GM12878 (cell line): ENCODE measurements at regions not wholly inside any gene's neighbourhood (a gene's known extent, or its start where the extent isn't known, plus 50 kb on each side); places are given as distances from the start of the nearest gene placed in this dataset.

Source experiments
- ATAC-seq: fragments of 200-7000 bp; cut with Tn5 transposase; 3 replicates; pipeline ENCODE4 v1.9.1; 2020; ENCODE audit warnings: mild to moderate bottlenecking, moderate library complexity
- BruUV-seq: library from RNA; stranded (reverse); fragments of 400-500 nt; replicated peaks from 2 replicates; lab custom pipeline; 2021; lab: Mats Ljungman, UMichigan
- CTCF ChIA-PET: fragments of 300-600 bp; sonication (Branson Sonifier 250); formaldehyde crosslinking; extraction: SDS; loops from one replicate; lab custom pipeline; 2021; ENCODE audit warnings: inconsistent platforms; lab: Yijun Ruan, JAX
- POLR2A ChIA-PET: fragments of 350-600 bp; formaldehyde crosslinking; extraction: SDS; loops from one replicate; lab custom pipeline; 2021; ENCODE audit warnings: inconsistent platforms; lab: Charles Lee
- RAD21 ChIA-PET: fragments of 300-600 bp; sonication (Branson Sonifier 250); formaldehyde crosslinking; loops from one replicate; lab custom pipeline; 2023; ENCODE audit warnings: antibody characterized with exemption; ENCODE audit not compliant: unreplicated experiment; lab: Charles Lee
- SMC1A ChIA-PET: fragments of 300-600 bp; sonication (Branson Sonifier 250); formaldehyde crosslinking; loops from one replicate; lab custom pipeline; 2023; ENCODE audit not compliant: unreplicated experiment, uncharacterized antibody; lab: Charles Lee
- DNase-seq: peaks from one replicate; pipeline ENCODE4 v3.0.0-alpha.2; 2011; ENCODE audit warnings: low read depth, low spot score
- FAIRE-seq: peaks from 3 replicates; lab custom pipeline; 2011; peaks lifted over from hg19 to GRCh38; lab: Jason Lieb, UNC
- H2AFZ ChIP-seq: 2 replicates; pipeline ENCODE4 v1.6.0; 2011; ENCODE audit warnings: low read depth, low read length, control low read depth; ENCODE audit not compliant: control insufficient read depth
- H3K27ac ChIP-seq: 2 replicates; pipeline ENCODE4 v1.5.1; 2011; ENCODE audit warnings: control low read depth; ENCODE audit not compliant: control insufficient read depth, insufficient read depth
- H3K27me3 ChIP-seq, 2 experiments: replicated peaks in 1 of 2; 2 replicates each; pipeline versions ENCODE4 v1.6.0 to v1.6.1; 2011; ENCODE audit warnings: low read length in 1 of 2; ENCODE audit not compliant: control insufficient read depth in 2 of 2, insufficient read depth in 2 of 2
- H3K36me3 ChIP-seq, 2 experiments: 2 replicates each; pipeline ENCODE4 v1.5.1; 2011; ENCODE audit warnings: low read length in 1 of 2; ENCODE audit not compliant: control insufficient read depth in 2 of 2, insufficient read depth in 2 of 2
- H3K4me1 ChIP-seq: 2 replicates; pipeline ENCODE4 v1.6.1; 2011; ENCODE audit warnings: mild to moderate bottlenecking, low read length, moderate library complexity, mixed read lengths; ENCODE audit not compliant: control insufficient read depth, insufficient read depth
- H3K4me2 ChIP-seq: 2 replicates; pipeline ENCODE4 v1.6.0; 2011; ENCODE audit warnings: control low read depth; ENCODE audit not compliant: control insufficient read depth, insufficient read depth
- H3K4me3 ChIP-seq: fragments of 200-600 bp; sonication (generic); 2 replicates; pipeline ENCODE4 v1.5.1; 2016
- H3K79me2 ChIP-seq: 2 replicates; pipeline ENCODE4 v1.6.0; 2011; ENCODE audit warnings: low read length; ENCODE audit not compliant: control insufficient read depth, insufficient read depth
- H3K9ac ChIP-seq: 2 replicates; pipeline ENCODE4 v1.8.0; 2011; ENCODE audit warnings: low read length, control low read depth, mixed read lengths; ENCODE audit not compliant: control insufficient read depth, insufficient read depth
- H3K9me3 ChIP-seq: replicated peaks from 3 replicates; pipeline ENCODE4 v1.5.1; 2011; ENCODE audit warnings: mild to moderate bottlenecking, low read length; ENCODE audit not compliant: control insufficient read depth, insufficient read depth
- H4K20me1 ChIP-seq: 2 replicates; pipeline ENCODE4 v1.6.0; 2011; ENCODE audit not compliant: control insufficient read depth, insufficient read depth
- CREB1 ChIP-seq: IDR thresholded peaks from 2 replicates; pipeline ENCODE4 v1.6.1; 2012; ENCODE audit warnings: low read depth, mild to moderate bottlenecking, inconsistent platforms
- DPF2 ChIP-seq: fragments of 450-650 bp; IDR thresholded peaks from 2 replicates; pipeline ENCODE4 v1.6.1; 2017; ENCODE audit warnings: mild to moderate bottlenecking
- EGR1 ChIP-seq, 2 experiments: IDR thresholded peaks; 1 replicate in 1 of 2; 2 replicates in 1 of 2; pipeline ENCODE4 v1.6.1; 2011 to 2012; ENCODE audit warnings: low read depth in 2 of 2, low read length in 2 of 2, borderline replicate concordance in 1 of 2, mild to moderate bottlenecking in 1 of 2, moderate library complexity in 1 of 2
- ELK1 ChIP-seq: IDR thresholded peaks from 2 replicates; pipeline ENCODE4 v1.6.1; 2012; ENCODE audit warnings: low read depth, low read length, improper control_type of control experiment
- MXI1 ChIP-seq: fragments of 150-350 bp; IDR thresholded peaks from 2 replicates; pipeline ENCODE4 v1.6.1; 2011; ENCODE audit warnings: low read depth, mild to moderate bottlenecking, inconsistent platforms, low read length, improper control_type of control experiment
- MYB ChIP-seq: fragments of 150-350 bp; IDR thresholded peaks from 2 replicates; pipeline ENCODE4 v1.6.1; 2014; ENCODE audit warnings: mild to moderate bottlenecking, low read depth, low read length, borderline replicate concordance
- NR2C1 ChIP-seq: fragments of 450-650 bp; IDR thresholded peaks from 2 replicates; pipeline ENCODE4 v1.6.1; 2017; ENCODE audit warnings: antibody characterized with exemption, mild to moderate bottlenecking, moderate library complexity
- NRF1 ChIP-seq: conservative IDR thresholded peaks from 2 replicates; pipeline ENCODE4 v1.6.1; 2011; ENCODE audit warnings: mild to moderate bottlenecking, low read depth, low read length, improper control_type of control experiment
- POU2F2 ChIP-seq: IDR thresholded peaks from 3 replicates; pipeline ENCODE4 v1.6.1; 2011; ENCODE audit warnings: low read depth, mild to moderate bottlenecking, low read length, borderline replicate concordance
- SMAD1 ChIP-seq: fragments of 450-650 bp; IDR thresholded peaks from 2 replicates; pipeline ENCODE4 v1.6.1; 2018; ENCODE audit warnings: mild to moderate bottlenecking, low read depth; ENCODE audit not compliant: partially characterized antibody
- SMAD5 ChIP-seq: IDR thresholded peaks from 2 replicates; pipeline ENCODE4 v1.6.1; 2016; ENCODE audit warnings: antibody characterized with exemption, low read depth
- SMC3 ChIP-seq: IDR thresholded peaks from 2 replicates; pipeline ENCODE4 v1.6.1; 2011; ENCODE audit warnings: low read length, improper control_type of control experiment, borderline replicate concordance
- STAT3 ChIP-seq: IDR thresholded peaks from 2 replicates; pipeline ENCODE4 v1.6.1; 2011; ENCODE audit warnings: low read depth, low read length, improper control_type of control experiment
- YBX1 ChIP-seq: fragments of 450-650 bp; IDR thresholded peaks from 2 replicates; pipeline ENCODE4 v1.6.1; 2016; ENCODE audit warnings: antibody characterized with exemption
- WGBS: methylation state at CpG from one replicate; pipeline ENCODE4 v1.1.6; 2016; ENCODE audit warnings: low lambda C conversion rate; ENCODE audit not compliant: insufficient replicate concordance, insufficient coverage; ENCODE audit errors: missing lambda C conversion rate; 5-methylcytosine and 5-hydroxymethylcytosine counted together
- in situ Hi-C: fragments of 300-500 bp; cut with MboI; formaldehyde crosslinking; loops from 9 replicates; pipeline ENCODE4 v1.14.3; 2018; ENCODE audit warnings: mixed read lengths
- intact Hi-C: fragments of 100-400 bp; cut with micrococcal nuclease; formaldehyde crosslinking; loops from one replicate; pipeline ENCODE4 v1.14.2; 2022; ENCODE audit not compliant: unreplicated experiment
- TF ChIP-seq, protein P1 (sequence below): IDR thresholded peaks from 2 replicates; pipeline ENCODE4 v1.6.1; 2012; ENCODE audit warnings: improper control_type of control experiment, low read depth, low read length; ENCODE audit not compliant: insufficient replicate concordance

DNA sequence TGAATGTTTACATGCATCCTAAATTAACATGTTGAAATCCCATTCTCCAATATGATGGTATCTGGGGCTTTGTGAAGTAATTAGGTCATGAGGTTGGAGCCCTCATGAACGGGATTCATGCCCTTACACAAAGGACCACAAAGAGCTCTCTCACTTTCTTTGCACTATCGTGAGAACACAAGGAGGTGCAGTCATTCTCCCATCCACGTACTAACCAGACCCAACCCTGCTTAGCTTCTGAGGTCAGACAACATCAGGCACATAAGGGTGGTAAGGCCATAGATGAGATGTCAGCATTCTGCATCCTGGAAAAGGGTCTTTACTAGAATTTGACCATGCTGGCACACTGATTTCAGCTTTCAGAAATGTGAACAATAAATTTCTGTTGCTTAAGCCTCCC is 1211.9 kb upstream of the MIR17HG start:
- no peak overlapping the region for H3K4me3 ChIP-seq
- H3K79me2 ChIP-seq = no peaks in the 10 kb centered on the region
- H2AFZ ChIP-seq = no peak overlapping the region
- ChIA-PET SMC1A (no interaction called here), RAD21 (no interaction called here), POLR2A (no interaction called here), CTCF (no interaction called here)
- no peaks in the 10 kb centered on the region for H3K36me3 ChIP-seq
- H3K4me2 ChIP-seq = no peak overlapping the region
- TF ChIP-seq NR2C1 = no peak
- no peak for TF ChIP-seq EGR1 (IDR thresholded peaks at IDR 0.05; ENCODE audit: borderline replicate concordance in 1 of 2, low read depth in 2 of 2, low read length in 2 of 2)
- no peak for TF ChIP-seq DPF2
- TF ChIP-seq NRF1 = no peak
- no peak for TF ChIP-seq SMAD1
- no peak for TF ChIP-seq MXI1
- TF ChIP-seq CREB1 = no peak
- TF ChIP-seq, protein P1, sequence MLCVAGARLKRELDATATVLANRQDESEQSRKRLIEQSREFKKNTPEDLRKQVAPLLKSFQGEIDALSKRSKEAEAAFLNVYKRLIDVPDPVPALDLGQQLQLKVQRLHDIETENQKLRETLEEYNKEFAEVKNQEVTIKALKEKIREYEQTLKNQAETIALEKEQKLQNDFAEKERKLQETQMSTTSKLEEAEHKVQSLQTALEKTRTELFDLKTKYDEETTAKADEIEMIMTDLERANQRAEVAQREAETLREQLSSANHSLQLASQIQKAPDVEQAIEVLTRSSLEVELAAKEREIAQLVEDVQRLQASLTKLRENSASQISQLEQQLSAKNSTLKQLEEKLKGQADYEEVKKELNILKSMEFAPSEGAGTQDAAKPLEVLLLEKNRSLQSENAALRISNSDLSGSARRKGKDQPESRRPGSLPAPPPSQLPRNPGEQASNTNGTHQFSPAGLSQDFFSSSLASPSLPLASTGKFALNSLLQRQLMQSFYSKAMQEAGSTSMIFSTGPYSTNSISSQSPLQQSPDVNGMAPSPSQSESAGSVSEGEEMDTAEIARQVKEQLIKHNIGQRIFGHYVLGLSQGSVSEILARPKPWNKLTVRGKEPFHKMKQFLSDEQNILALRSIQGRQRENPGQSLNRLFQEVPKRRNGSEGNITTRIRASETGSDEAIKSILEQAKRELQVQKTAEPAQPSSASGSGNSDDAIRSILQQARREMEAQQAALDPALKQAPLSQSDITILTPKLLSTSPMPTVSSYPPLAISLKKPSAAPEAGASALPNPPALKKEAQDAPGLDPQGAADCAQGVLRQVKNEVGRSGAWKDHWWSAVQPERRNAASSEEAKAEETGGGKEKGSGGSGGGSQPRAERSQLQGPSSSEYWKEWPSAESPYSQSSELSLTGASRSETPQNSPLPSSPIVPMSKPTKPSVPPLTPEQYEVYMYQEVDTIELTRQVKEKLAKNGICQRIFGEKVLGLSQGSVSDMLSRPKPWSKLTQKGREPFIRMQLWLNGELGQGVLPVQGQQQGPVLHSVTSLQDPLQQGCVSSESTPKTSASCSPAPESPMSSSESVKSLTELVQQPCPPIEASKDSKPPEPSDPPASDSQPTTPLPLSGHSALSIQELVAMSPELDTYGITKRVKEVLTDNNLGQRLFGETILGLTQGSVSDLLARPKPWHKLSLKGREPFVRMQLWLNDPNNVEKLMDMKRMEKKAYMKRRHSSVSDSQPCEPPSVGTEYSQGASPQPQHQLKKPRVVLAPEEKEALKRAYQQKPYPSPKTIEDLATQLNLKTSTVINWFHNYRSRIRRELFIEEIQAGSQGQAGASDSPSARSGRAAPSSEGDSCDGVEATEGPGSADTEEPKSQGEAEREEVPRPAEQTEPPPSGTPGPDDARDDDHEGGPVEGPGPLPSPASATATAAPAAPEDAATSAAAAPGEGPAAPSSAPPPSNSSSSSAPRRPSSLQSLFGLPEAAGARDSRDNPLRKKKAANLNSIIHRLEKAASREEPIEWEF = no peak
- TF ChIP-seq YBX1 = no peak
- no peak for TF ChIP-seq SMAD5
- TF ChIP-seq ELK1 = no peak
- no peak for TF ChIP-seq STAT3
- TF ChIP-seq SMC3 = no peak
- no peak for TF ChIP-seq MYB
- TF ChIP-seq POU2F2 = no peak
- H4K20me1 ChIP-seq = no peaks in the 10 kb centered on the region
- H3K9ac ChIP-seq = no peak overlapping the region
- 0% methylated on average over 3 of the region's 3 CpGs for WGBS
- H3K27ac ChIP-seq = no peak overlapping the region
- no peaks in the 10 kb centered on the region for H3K27me3 ChIP-seq
- in situ Hi-C loops (no loop called here), intact Hi-C loops (no loop called here)
- no peaks in the 10 kb centered on the region for H3K9me3 ChIP-seq
- no TSS peak for BruUV-seq
- no peak for FAIRE-seq
- no peaks in the 10 kb centered on the region for H3K4me1 ChIP-seq
- ATAC-seq = no peak
- DNase-seq = no peak
